ENCODE measurements at regions not wholly inside any gene's neighbourhood (a gene's known extent, or its start where the extent isn't known, plus 50 kb on each side); places are given as distances from the start of the nearest gene placed in this dataset.

- TF ChIP-seq ZNF407 (IDR thresholded peaks at IDR 0.05; ENCODE audit: low read depth): no peak
- TF ChIP-seq KAT2B (IDR thresholded peaks at IDR 0.05; ENCODE audit: low read depth, low read length): no peak
These were observed 174.1 kb upstream of the MYO16 start (continued) for GRCh38 chr13:108455320-108455719.

- H3K9me1 ChIP-seq (ENCODE audit: control insufficient read depth, insufficient read depth, low read length): no peaks in the 10 kb centered on the region
- no peak for FAIRE-seq
- H3K27ac ChIP-seq (ENCODE audit: extremely low read depth, low read depth, low read length): no peak overlapping the region
- ChIA-PET CTCF (ENCODE audit: low intra/inter-chr PET ratio) (no interaction called here), POLR2A (no interaction called here)
- intact Hi-C loops (cut with micrococcal nuclease): no loop called here
- TF ChIP-seq ADNP (tag; IDR thresholded peaks at IDR 0.05): peak; percentile 75; the same call in 1 of the 2 replicates
- TF ChIP-seq RBM25 (IDR thresholded peaks at IDR 0.05; ENCODE audit: low read depth, low read length, severe bottlenecking): peak; percentile 92
- TF ChIP-seq CBX1 (IDR thresholded peaks at IDR 0.05; ENCODE audit: low read depth): 0 out of 2 replicates have a peak, but pooled peaks have one; percentile 32
- no peak for TF ChIP-seq JUN (IDR thresholded peaks at IDR 0.05; ENCODE audit: borderline replicate concordance, low read depth, low read length)
- TF ChIP-seq JUN (CRISPR knock-in tag; IDR thresholded peaks at IDR 0.05; ENCODE audit: borderline replicate concordance): no peak
- TF ChIP-seq BCOR (IDR thresholded peaks at IDR 0.05): peak; percentile 70; the same call in 1 of the 2 replicates
- TF ChIP-seq SAFB2 (IDR thresholded peaks at IDR 0.05; ENCODE audit: borderline replicate concordance, low read depth, low read length, severe bottlenecking): no peak
- TF ChIP-seq ZNF561 (CRISPR knock-in tag; conservative IDR thresholded peaks at IDR 0.05): no peak
- no peaks in the 10 kb centered on the region for H3K9me3 ChIP-seq (replicated peaks; ENCODE audit: control insufficient read depth, insufficient read depth, low read depth, low read length)
- no peak overlapping the region for H3K9ac ChIP-seq (ENCODE audit: insufficient read depth in 1 of 2, low read depth in 2 of 2, low read length in 2 of 2)
- H3K27me3 ChIP-seq (ENCODE audit: control insufficient read depth in 2 of 2, insufficient read depth in 2 of 2, low read length in 2 of 2): no peaks in the 10 kb centered on the region
- no peak for ATAC-seq
- 47% methylated on average over 4 of the region's 4 CpGs for WGBS (ENCODE audit: insufficient coverage, low coverage, missing lambda C conversion rate)
- H4K20me1 ChIP-seq (replicated peaks; ENCODE audit: control insufficient read depth, insufficient read depth, low read length): no peaks in the 10 kb centered on the region
- no peaks in the 10 kb centered on the region for H3K4me1 ChIP-seq (replicated peaks in 1 of 2; ENCODE audit: control insufficient read depth in 2 of 2, insufficient read depth in 2 of 2, low read length in 2 of 2)
- H3K4me2 ChIP-seq (ENCODE audit: insufficient read depth, low read length): no peak overlapping the region
- in situ Hi-C loops (cut with MboI): no loop called here
- no peak overlapping the region for H2AFZ ChIP-seq (ENCODE audit: low read depth, low read length)
- H3K4me3 ChIP-seq: no peak overlapping the region
- no peaks in the 10 kb centered on the region for H3K79me2 ChIP-seq (ENCODE audit: control insufficient read depth, insufficient read depth, low read length)
- H3K36me3 ChIP-seq (ENCODE audit: control insufficient read depth, insufficient read depth, low read length): no peaks in the 10 kb centered on the region
- DNase-seq (ENCODE audit: extremely low read depth in 1 of 4, low spot score in 3 of 4): no peak
- no TSS peak for BruUV-seq (replicated peaks)
These were observed 169.4 kb upstream of the MYO16 start for GRCh38 chr13:108460043-108460442.

Measured in K562 (cell line).